ENCODE measurements at regions not wholly inside any gene's neighbourhood (a gene's known extent, or its start where the extent isn't known, plus 50 kb on each side); places are given as distances from the start of the nearest gene placed in this dataset.

GRCh38 chr3:107308716-107309115 lies 68.5 kb upstream of the CCDC54 start:
- no peak for DNase-seq

- DNase-seq, result no peak
Measured at GRCh38 chr3:107309312-107309711, 67.9 kb upstream of the CCDC54 start.

GRCh38 chr3:107313711-107314110 lies 63.5 kb upstream of the CCDC54 start:
- DNase-seq, result no peak

- no peak for DNase-seq
Measured at GRCh38 chr3:107315141-107315540, 62.1 kb upstream of the CCDC54 start.

- DNase-seq, result no peak
Measured at GRCh38 chr3:107323723-107324122, 53.5 kb upstream of the CCDC54 start.

GRCh38 chr3:107325446-107325845 lies 51.8 kb upstream of the CCDC54 start:
- DNase-seq, result no peak

Measured in GOT3 (cell line).